ENCODE measurements at regions not wholly inside any gene's neighbourhood (a gene's known extent, or its start where the extent isn't known, plus 50 kb on each side); places are given as distances from the start of the nearest gene placed in this dataset.
A peak's percentile ranks its signal among the peaks of the same experiment; 100 is the strongest.

- H3K9ac ChIP-seq (ENCODE audit: insufficient read depth, low read length, poor library complexity, severe bottlenecking): no peak overlapping the region
- no CpG with 5 or more reads among the region's 8 CpGs for WGBS (ENCODE audit: insufficient coverage)
- H3K4me3 Mint-ChIP-seq: peak overlapping the region in 1 of 2 donors; percentile 51
- H3K27ac Mint-ChIP-seq: peak overlapping the region in 2 of 7 donors; percentile 41 to 61
- H3K4me2 ChIP-seq (replicated peaks; ENCODE audit: extremely low read depth, low read length, poor library complexity, severe bottlenecking): peak overlapping the region; percentile 18
- H3K36me3 Mint-ChIP-seq: no peaks in the 10 kb centered on the region
- H3K27me3 ChIP-seq (ENCODE audit: control insufficient read depth in 2 of 2, insufficient read depth in 2 of 2, low read length in 2 of 2): no peaks in the 10 kb centered on the region
- no peaks in the 10 kb centered on the region for H3K27me3 Mint-ChIP-seq (ENCODE audit: low read depth in 3 of 3)
- H3K79me2 ChIP-seq (ENCODE audit: insufficient read depth, low read length): no peaks in the 10 kb centered on the region
- peaks cover 0 to 3% of the 10 kb centered on the region in 2 donors for H3K4me1 ChIP-seq (ENCODE audit: control insufficient read depth in 1 of 2, insufficient read depth in 2 of 2, low read length in 2 of 2)
- H2AFZ ChIP-seq (ENCODE audit: insufficient read depth, low read depth, low read length, poor library complexity, severe bottlenecking): no peak overlapping the region
- peaks cover 0 to 2% (median 0%) of the 10 kb centered on the region in 7 donors for H3K9me3 Mint-ChIP-seq
- H4K20me1 ChIP-seq (ENCODE audit: insufficient read depth, low read length): no peaks in the 10 kb centered on the region
- TF ChIP-seq, protein P1, sequence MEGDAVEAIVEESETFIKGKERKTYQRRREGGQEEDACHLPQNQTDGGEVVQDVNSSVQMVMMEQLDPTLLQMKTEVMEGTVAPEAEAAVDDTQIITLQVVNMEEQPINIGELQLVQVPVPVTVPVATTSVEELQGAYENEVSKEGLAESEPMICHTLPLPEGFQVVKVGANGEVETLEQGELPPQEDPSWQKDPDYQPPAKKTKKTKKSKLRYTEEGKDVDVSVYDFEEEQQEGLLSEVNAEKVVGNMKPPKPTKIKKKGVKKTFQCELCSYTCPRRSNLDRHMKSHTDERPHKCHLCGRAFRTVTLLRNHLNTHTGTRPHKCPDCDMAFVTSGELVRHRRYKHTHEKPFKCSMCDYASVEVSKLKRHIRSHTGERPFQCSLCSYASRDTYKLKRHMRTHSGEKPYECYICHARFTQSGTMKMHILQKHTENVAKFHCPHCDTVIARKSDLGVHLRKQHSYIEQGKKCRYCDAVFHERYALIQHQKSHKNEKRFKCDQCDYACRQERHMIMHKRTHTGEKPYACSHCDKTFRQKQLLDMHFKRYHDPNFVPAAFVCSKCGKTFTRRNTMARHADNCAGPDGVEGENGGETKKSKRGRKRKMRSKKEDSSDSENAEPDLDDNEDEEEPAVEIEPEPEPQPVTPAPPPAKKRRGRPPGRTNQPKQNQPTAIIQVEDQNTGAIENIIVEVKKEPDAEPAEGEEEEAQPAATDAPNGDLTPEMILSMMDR (IDR thresholded peaks at IDR 0.05): no peak
- intact Hi-C loops (cut with micrococcal nuclease): no loop called here
- no peak overlapping the region for H3K27ac ChIP-seq (ENCODE audit: low read depth in 1 of 2, low read length in 2 of 2)
- H3K9me3 ChIP-seq (replicated peaks in 1 of 2; ENCODE audit: control insufficient read depth in 1 of 2, insufficient read depth in 1 of 2, low read length in 2 of 2): no peaks in the 10 kb centered on the region
- DNase-seq: no peak
- H3K4me1 Mint-ChIP-seq: peaks cover 7% of the 10 kb centered on the region
- H3K4me3 ChIP-seq (replicated peaks in 1 of 3; ENCODE audit: low read depth in 2 of 3, low read length in 3 of 3): peak overlapping the region in 1 of 3 experiments; percentile 20
- H3K36me3 ChIP-seq (replicated peaks in 1 of 2; ENCODE audit: control insufficient read depth in 1 of 2, insufficient read depth in 2 of 2, low read length in 2 of 2): no peaks in the 10 kb centered on the region
Observed at GRCh38 chrX:8037593-8038348, 110.6 kb upstream of the PNPLA4 start.

DNA sequence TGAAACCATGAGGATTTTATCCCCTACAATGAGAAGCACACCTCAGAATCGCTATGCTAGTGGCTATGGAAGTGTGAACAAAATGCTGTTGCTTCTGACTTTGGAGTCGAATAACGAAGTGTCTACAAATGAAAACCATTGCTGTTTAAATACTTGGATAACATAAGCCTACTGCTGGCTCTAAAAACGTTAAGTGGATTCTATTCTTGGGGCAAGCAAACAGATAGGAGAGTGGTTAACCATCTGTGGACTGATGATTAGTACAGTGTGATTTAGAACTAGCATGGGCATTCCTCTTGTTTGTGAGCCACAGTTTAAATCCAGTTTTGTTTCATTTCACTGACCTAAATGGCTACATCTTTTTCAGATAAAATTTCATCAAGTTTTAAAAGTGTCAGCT, 109.7 kb upstream of the PNPLA4 start:
- Histone ChIP-seq H3K27ac (ENCODE audit: low read depth in 1 of 2, low read length in 2 of 2) (no peak overlapping the region), H3K4me3 (replicated peaks in 1 of 3; ENCODE audit: low read depth in 2 of 3, low read length in 3 of 3) (no peak overlapping the region), H4K20me1 (ENCODE audit: insufficient read depth, low read length) (no peaks in the 10 kb centered on the region), H3K9me3 (replicated peaks in 1 of 2; ENCODE audit: control insufficient read depth in 1 of 2, insufficient read depth in 1 of 2, low read length in 2 of 2) (no peaks in the 10 kb centered on the region), H3K79me2 (ENCODE audit: insufficient read depth, low read length) (no peaks in the 10 kb centered on the region), H2AFZ (ENCODE audit: insufficient read depth, low read depth, low read length, poor library complexity, severe bottlenecking) (no peak overlapping the region), H3K4me2 (replicated peaks; ENCODE audit: extremely low read depth, low read length, poor library complexity, severe bottlenecking) (no peak overlapping the region), H3K36me3 (replicated peaks in 1 of 2; ENCODE audit: control insufficient read depth in 1 of 2, insufficient read depth in 2 of 2, low read length in 2 of 2) (no peaks in the 10 kb centered on the region), H3K27me3 (ENCODE audit: control insufficient read depth in 2 of 2, insufficient read depth in 2 of 2, low read length in 2 of 2) (no peaks in the 10 kb centered on the region), H3K9ac (ENCODE audit: insufficient read depth, low read length, poor library complexity, severe bottlenecking) (no peak overlapping the region), H3K4me1 (ENCODE audit: control insufficient read depth in 1 of 2, insufficient read depth in 2 of 2, low read length in 2 of 2) (peaks cover 0 to 3% of the 10 kb centered on the region in 2 donors)
- Mint-ChIP-seq H3K4me1 (peaks cover 7% of the 10 kb centered on the region), H3K36me3 (no peaks in the 10 kb centered on the region), H3K27ac (no peak overlapping the region), H3K4me3 (no peak overlapping the region), H3K27me3 (ENCODE audit: low read depth in 3 of 3) (peaks cover 0 to 3% (median 1%) of the 10 kb centered on the region in 3 donors), H3K9me3 (peaks cover 0 to 4% (median 0%) of the 10 kb centered on the region in 7 donors)
- WGBS (ENCODE audit: insufficient coverage): no CpG with 5 or more reads among the region's 4 CpGs
- intact Hi-C loops (cut with micrococcal nuclease): no loop called here
- TF ChIP-seq, protein P1 (IDR thresholded peaks at IDR 0.05): no peak
- no peak for DNase-seq
